ENCODE measurements at regions not wholly inside any gene's neighbourhood (a gene's known extent, or its start where the extent isn't known, plus 50 kb on each side); places are given as distances from the start of the nearest gene placed in this dataset.

DNA sequence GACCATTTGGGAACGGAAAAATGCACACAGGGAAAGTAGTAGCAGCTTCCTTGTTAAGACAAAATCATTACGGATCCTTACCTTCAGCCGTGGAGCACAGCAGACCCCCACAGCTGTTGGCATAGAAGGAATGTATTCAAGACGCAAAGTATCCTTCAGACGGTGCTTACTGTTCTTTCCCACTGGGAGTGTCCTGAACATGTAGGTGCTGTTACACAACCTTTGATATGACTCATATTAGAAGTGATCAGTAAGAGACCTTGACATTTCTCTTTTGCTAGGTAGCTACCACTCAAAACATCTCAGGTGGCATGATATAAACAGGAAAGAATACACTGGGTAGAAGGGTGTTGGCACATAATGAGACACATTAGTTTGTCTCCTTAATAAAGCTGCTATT lies 154.0 kb upstream of the FMR1 start:
- no peak overlapping the region for H3K9ac ChIP-seq (ENCODE audit: insufficient read depth, low read length, poor library complexity, severe bottlenecking)
- no peaks in the 10 kb centered on the region for H3K4me1 Mint-ChIP-seq
- H3K4me3 ChIP-seq (replicated peaks in 1 of 3; ENCODE audit: low read depth in 2 of 3, low read length in 3 of 3) = no peak overlapping the region
- H4K20me1 ChIP-seq (ENCODE audit: insufficient read depth, low read length) = no peaks in the 10 kb centered on the region
- no peak overlapping the region for H3K4me3 Mint-ChIP-seq
- intact Hi-C loops (cut with micrococcal nuclease) = no loop called here
- peaks cover 0 to 8% (median 0%) of the 10 kb centered on the region in 3 donors for H3K27me3 Mint-ChIP-seq (ENCODE audit: low read depth in 3 of 3)
- no peaks in the 10 kb centered on the region for H3K79me2 ChIP-seq (ENCODE audit: insufficient read depth, low read length)
- no peak overlapping the region for H3K27ac Mint-ChIP-seq
- DNase-seq = no peak
- no peak overlapping the region for H2AFZ ChIP-seq (ENCODE audit: insufficient read depth, low read depth, low read length, poor library complexity, severe bottlenecking)
- no peaks in the 10 kb centered on the region for H3K27me3 ChIP-seq (ENCODE audit: control insufficient read depth in 2 of 2, insufficient read depth in 2 of 2, low read length in 2 of 2)
- no CpG with 5 or more reads among the region's 5 CpGs for whole genome bisulfite sequencing (ENCODE audit: insufficient coverage)
- no peaks in the 10 kb centered on the region for H3K36me3 ChIP-seq (replicated peaks in 1 of 2; ENCODE audit: control insufficient read depth in 1 of 2, insufficient read depth in 2 of 2, low read length in 2 of 2)
- H3K27ac ChIP-seq (ENCODE audit: low read depth in 1 of 2, low read length in 2 of 2) = no peak overlapping the region
- no peak overlapping the region for H3K4me2 ChIP-seq (replicated peaks; ENCODE audit: extremely low read depth, low read length, poor library complexity, severe bottlenecking)
- H3K36me3 Mint-ChIP-seq = no peaks in the 10 kb centered on the region
- TF ChIP-seq, protein P1, sequence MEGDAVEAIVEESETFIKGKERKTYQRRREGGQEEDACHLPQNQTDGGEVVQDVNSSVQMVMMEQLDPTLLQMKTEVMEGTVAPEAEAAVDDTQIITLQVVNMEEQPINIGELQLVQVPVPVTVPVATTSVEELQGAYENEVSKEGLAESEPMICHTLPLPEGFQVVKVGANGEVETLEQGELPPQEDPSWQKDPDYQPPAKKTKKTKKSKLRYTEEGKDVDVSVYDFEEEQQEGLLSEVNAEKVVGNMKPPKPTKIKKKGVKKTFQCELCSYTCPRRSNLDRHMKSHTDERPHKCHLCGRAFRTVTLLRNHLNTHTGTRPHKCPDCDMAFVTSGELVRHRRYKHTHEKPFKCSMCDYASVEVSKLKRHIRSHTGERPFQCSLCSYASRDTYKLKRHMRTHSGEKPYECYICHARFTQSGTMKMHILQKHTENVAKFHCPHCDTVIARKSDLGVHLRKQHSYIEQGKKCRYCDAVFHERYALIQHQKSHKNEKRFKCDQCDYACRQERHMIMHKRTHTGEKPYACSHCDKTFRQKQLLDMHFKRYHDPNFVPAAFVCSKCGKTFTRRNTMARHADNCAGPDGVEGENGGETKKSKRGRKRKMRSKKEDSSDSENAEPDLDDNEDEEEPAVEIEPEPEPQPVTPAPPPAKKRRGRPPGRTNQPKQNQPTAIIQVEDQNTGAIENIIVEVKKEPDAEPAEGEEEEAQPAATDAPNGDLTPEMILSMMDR (IDR thresholded peaks at IDR 0.05) = no peak
- no peaks in the 10 kb centered on the region for H3K9me3 ChIP-seq (replicated peaks in 1 of 2; ENCODE audit: control insufficient read depth in 1 of 2, insufficient read depth in 1 of 2, low read length in 2 of 2)
- no peaks in the 10 kb centered on the region for H3K4me1 ChIP-seq (ENCODE audit: control insufficient read depth in 1 of 2, insufficient read depth in 2 of 2, low read length in 2 of 2)
- peaks cover 0 to 2% (median 0%) of the 10 kb centered on the region in 7 donors for H3K9me3 Mint-ChIP-seq

DNA sequence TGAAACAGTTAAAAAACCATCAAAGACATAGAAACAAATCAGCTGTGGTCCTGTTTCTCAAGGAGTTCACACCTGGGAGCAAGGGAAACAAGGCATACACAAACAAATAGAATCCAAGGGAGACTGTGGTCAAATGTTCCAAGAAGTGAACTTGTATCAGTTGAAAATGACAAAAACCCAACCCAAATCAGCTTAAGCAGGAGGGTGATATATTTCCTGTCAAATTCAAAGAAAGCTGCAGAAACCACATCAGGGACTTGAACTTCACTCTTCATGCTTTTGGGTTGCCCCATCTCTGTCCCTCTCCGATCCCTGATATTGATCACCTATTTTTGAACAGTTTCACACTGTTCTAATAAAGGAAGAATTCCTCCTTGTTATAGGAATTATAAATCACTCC lies 148.6 kb upstream of the FMR1 start:
- no peaks in the 10 kb centered on the region for H3K79me2 ChIP-seq (ENCODE audit: insufficient read depth, low read length)
- no peak for DNase-seq
- no peak overlapping the region for H2AFZ ChIP-seq (ENCODE audit: insufficient read depth, low read depth, low read length, poor library complexity, severe bottlenecking)
- Mint-ChIP-seq H3K4me3 (no peak overlapping the region), H3K27me3 (ENCODE audit: low read depth in 3 of 3) (peaks cover 0 to 2% (median 0%) of the 10 kb centered on the region in 3 donors), H3K9me3 (no peaks in the 10 kb centered on the region), H3K36me3 (no peaks in the 10 kb centered on the region), H3K4me1 (no peaks in the 10 kb centered on the region), H3K27ac (no peak overlapping the region)
- H3K9me3 ChIP-seq (replicated peaks in 1 of 2; ENCODE audit: control insufficient read depth in 1 of 2, insufficient read depth in 1 of 2, low read length in 2 of 2) = no peaks in the 10 kb centered on the region
- no peaks in the 10 kb centered on the region for H4K20me1 ChIP-seq (ENCODE audit: insufficient read depth, low read length)
- H3K4me2 ChIP-seq (replicated peaks; ENCODE audit: extremely low read depth, low read length, poor library complexity, severe bottlenecking) = no peak overlapping the region
- intact Hi-C loops (cut with micrococcal nuclease) = no loop called here
- WGBS (ENCODE audit: insufficient coverage) = no CpG with 5 or more reads among the region's 1 CpG
- no peak overlapping the region for H3K27ac ChIP-seq (ENCODE audit: low read depth in 1 of 2, low read length in 2 of 2)
- no peaks in the 10 kb centered on the region for H3K36me3 ChIP-seq (replicated peaks in 1 of 2; ENCODE audit: control insufficient read depth in 1 of 2, insufficient read depth in 2 of 2, low read length in 2 of 2)
- no peaks in the 10 kb centered on the region for H3K4me1 ChIP-seq (ENCODE audit: control insufficient read depth in 1 of 2, insufficient read depth in 2 of 2, low read length in 2 of 2)
- H3K4me3 ChIP-seq (replicated peaks in 1 of 3; ENCODE audit: low read depth in 2 of 3, low read length in 3 of 3) = no peak overlapping the region
- no peak overlapping the region for H3K9ac ChIP-seq (ENCODE audit: insufficient read depth, low read length, poor library complexity, severe bottlenecking)
- H3K27me3 ChIP-seq (ENCODE audit: control insufficient read depth in 2 of 2, insufficient read depth in 2 of 2, low read length in 2 of 2) = no peaks in the 10 kb centered on the region
- TF ChIP-seq, protein P1 (IDR thresholded peaks at IDR 0.05) = no peak

Data from CD14-positive monocyte (primary cell).